ENCODE measurements at regions not wholly inside any gene's neighbourhood (a gene's known extent, or its start where the extent isn't known, plus 50 kb on each side); places are given as distances from the start of the nearest gene placed in this dataset.

DNA sequence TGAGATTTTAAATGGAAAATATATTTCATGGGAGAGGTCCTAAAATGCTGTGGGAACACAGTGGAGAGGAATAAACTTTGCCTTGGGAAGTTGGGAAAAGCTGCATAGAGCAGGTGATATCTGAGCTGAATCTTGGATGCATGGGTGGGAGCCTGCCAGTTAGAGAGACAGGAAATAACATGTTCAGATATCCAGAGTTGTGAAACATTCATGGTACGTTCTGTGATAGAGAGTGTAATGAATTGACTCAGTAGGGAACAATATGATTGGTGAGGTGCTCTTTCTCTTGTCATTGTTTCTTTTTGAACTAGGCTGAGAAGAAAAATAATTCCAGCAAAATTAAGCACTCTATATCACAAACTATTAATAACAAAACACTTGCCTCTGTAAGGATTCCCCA is 72.8 kb downstream of the RPS12 start:
- Histone ChIP-seq H3F3A (ENCODE audit: low read depth) (no peaks in the 10 kb centered on the region), H3K4me2 (ENCODE audit: low read depth, low read length, poor library complexity, severe bottlenecking) (no peak overlapping the region), H2AFZ (ENCODE audit: low read length) (no peak overlapping the region), H3K4me1 (ENCODE audit: insufficient read depth, low read length, poor library complexity, severe bottlenecking) (no peaks in the 10 kb centered on the region), H3K36me3 (ENCODE audit: insufficient read depth, low read length) (no peaks in the 10 kb centered on the region), H3K4me3 (ENCODE audit: low read length, poor library complexity, severe bottlenecking) (no peak overlapping the region), H3K79me2 (ENCODE audit: insufficient read depth, low read length) (no peaks in the 10 kb centered on the region), H3K9ac (ENCODE audit: low read depth, low read length, poor library complexity, severe bottlenecking) (no peak overlapping the region), H3K9me3 (ENCODE audit: insufficient read depth, low read depth, low read length) (no peaks in the 10 kb centered on the region), H3K9me2 (replicated peaks; ENCODE audit: low read depth, low read length) (no peaks in the 10 kb centered on the region), H3K27me3 (ENCODE audit: insufficient read depth, low read length, poor library complexity, severe bottlenecking) (no peaks in the 10 kb centered on the region), H4K20me1 (ENCODE audit: insufficient read depth, low read length, poor library complexity, severe bottlenecking) (no peaks in the 10 kb centered on the region)
- no peak for TF ChIP-seq EZH2phosphoT487 (IDR thresholded peaks at IDR 0.05; ENCODE audit: borderline replicate concordance)
- TF ChIP-seq, protein P1, sequence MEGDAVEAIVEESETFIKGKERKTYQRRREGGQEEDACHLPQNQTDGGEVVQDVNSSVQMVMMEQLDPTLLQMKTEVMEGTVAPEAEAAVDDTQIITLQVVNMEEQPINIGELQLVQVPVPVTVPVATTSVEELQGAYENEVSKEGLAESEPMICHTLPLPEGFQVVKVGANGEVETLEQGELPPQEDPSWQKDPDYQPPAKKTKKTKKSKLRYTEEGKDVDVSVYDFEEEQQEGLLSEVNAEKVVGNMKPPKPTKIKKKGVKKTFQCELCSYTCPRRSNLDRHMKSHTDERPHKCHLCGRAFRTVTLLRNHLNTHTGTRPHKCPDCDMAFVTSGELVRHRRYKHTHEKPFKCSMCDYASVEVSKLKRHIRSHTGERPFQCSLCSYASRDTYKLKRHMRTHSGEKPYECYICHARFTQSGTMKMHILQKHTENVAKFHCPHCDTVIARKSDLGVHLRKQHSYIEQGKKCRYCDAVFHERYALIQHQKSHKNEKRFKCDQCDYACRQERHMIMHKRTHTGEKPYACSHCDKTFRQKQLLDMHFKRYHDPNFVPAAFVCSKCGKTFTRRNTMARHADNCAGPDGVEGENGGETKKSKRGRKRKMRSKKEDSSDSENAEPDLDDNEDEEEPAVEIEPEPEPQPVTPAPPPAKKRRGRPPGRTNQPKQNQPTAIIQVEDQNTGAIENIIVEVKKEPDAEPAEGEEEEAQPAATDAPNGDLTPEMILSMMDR (conservative IDR thresholded peaks at IDR 0.05; ENCODE audit: low read length), result no peak

DNA sequence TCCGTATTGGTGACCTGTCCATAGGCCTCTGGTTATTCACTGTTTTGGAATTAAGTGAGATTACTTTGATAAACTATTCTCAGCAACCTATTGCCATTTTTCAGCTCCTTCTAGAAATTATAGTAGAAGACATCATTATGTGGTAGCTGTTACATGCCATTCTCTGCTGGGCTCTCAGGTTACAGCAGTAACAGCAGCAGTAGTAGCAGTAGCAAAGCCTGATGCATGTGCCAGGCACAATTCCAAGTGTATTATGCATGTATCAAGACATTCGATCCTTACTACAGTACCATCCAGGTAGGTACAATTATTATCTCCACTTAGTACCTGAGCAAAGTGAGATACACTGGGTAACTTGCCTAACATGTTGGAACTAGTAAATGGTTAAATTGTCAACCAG is 74.3 kb downstream of the RPS12 start:
- H3K4me3 ChIP-seq (ENCODE audit: low read length, poor library complexity, severe bottlenecking), result no peak overlapping the region
- no peaks in the 10 kb centered on the region for H3K36me3 ChIP-seq (ENCODE audit: insufficient read depth, low read length)
- TF ChIP-seq, protein P1 (conservative IDR thresholded peaks at IDR 0.05; ENCODE audit: low read length), result no peak
- TF ChIP-seq EZH2phosphoT487 (IDR thresholded peaks at IDR 0.05; ENCODE audit: borderline replicate concordance), result no peak

DNA sequence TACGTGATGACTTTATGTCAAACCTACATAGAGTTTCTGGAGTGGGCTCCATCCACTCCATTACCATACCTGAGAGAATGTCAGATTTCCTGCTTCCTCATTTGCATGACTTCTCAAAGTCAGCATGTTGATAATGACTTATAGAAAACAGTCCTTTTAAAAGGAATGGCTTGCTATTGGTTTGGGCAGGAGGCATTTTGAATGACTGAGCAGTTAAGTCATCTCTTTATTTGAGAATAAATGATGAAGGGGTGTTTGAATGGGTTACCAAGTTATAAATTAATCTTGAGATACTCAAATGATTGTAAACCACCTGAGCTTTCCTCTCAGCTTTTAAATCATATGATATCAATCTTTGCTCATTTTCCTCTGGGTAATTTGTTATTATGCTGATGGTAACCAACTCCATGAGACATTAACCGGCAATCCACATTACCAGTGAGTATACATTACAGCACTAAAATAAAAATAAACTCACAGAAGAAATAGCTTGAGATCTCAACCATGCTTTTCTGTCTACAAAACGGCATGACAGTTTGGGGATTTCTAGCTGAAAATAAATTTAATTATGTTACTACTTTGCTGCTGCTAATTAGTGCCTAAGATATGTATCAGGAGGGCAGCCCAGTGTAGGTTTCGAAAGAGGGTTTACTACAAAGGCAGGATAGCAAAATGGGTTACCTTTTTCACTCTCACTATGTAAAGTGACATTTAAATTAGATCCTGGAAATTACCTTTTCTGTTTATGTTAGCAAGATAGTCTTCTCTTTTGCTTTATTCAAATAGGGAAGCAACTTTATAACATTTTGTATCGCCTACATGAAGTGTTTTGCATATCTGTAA is 78.8 kb downstream of the RPS12 start:
- H4K20me1 ChIP-seq (ENCODE audit: insufficient read depth, low read length, poor library complexity, severe bottlenecking), result no peaks in the 10 kb centered on the region
- no peaks in the 10 kb centered on the region for H3K36me3 ChIP-seq (ENCODE audit: insufficient read depth, low read length)
- TF ChIP-seq, protein P1 (conservative IDR thresholded peaks at IDR 0.05; ENCODE audit: low read length), result no peak
- TF ChIP-seq EZH2phosphoT487 (IDR thresholded peaks at IDR 0.05; ENCODE audit: borderline replicate concordance), result no peak
- H3K79me2 ChIP-seq (ENCODE audit: insufficient read depth, low read length), result no peaks in the 10 kb centered on the region
- no peaks in the 10 kb centered on the region for H3K9me2 ChIP-seq (replicated peaks; ENCODE audit: low read depth, low read length)
- H3K4me1 ChIP-seq (ENCODE audit: insufficient read depth, low read length, poor library complexity, severe bottlenecking), result no peaks in the 10 kb centered on the region
- H3F3A ChIP-seq (ENCODE audit: low read depth), result no peaks in the 10 kb centered on the region
- H3K9ac ChIP-seq (ENCODE audit: low read depth, low read length, poor library complexity, severe bottlenecking), result no peak overlapping the region
- no peak overlapping the region for H3K4me3 ChIP-seq (ENCODE audit: low read length, poor library complexity, severe bottlenecking)
- no peak overlapping the region for H2AFZ ChIP-seq (ENCODE audit: low read length)
- no peaks in the 10 kb centered on the region for H3K27me3 ChIP-seq (ENCODE audit: insufficient read depth, low read length, poor library complexity, severe bottlenecking)
- H3K4me2 ChIP-seq (ENCODE audit: low read depth, low read length, poor library complexity, severe bottlenecking), result no peak overlapping the region
- H3K9me3 ChIP-seq (ENCODE audit: insufficient read depth, low read depth, low read length), result no peaks in the 10 kb centered on the region

More for the DNA sequence above, 74.3 kb downstream of the RPS12 start:
- no peak overlapping the region for H2AFZ ChIP-seq (ENCODE audit: low read length)
- H3K9ac ChIP-seq (ENCODE audit: low read depth, low read length, poor library complexity, severe bottlenecking), result no peak overlapping the region
- H3K27me3 ChIP-seq (ENCODE audit: insufficient read depth, low read length, poor library complexity, severe bottlenecking), result no peaks in the 10 kb centered on the region
- H3F3A ChIP-seq (ENCODE audit: low read depth), result no peaks in the 10 kb centered on the region
- H3K9me2 ChIP-seq (replicated peaks; ENCODE audit: low read depth, low read length), result no peaks in the 10 kb centered on the region
- H3K4me1 ChIP-seq (ENCODE audit: insufficient read depth, low read length, poor library complexity, severe bottlenecking), result no peaks in the 10 kb centered on the region
- H3K9me3 ChIP-seq (ENCODE audit: insufficient read depth, low read depth, low read length), result no peaks in the 10 kb centered on the region
- no peaks in the 10 kb centered on the region for H3K79me2 ChIP-seq (ENCODE audit: insufficient read depth, low read length)
- no peak overlapping the region for H3K4me2 ChIP-seq (ENCODE audit: low read depth, low read length, poor library complexity, severe bottlenecking)
- no peaks in the 10 kb centered on the region for H4K20me1 ChIP-seq (ENCODE audit: insufficient read depth, low read length, poor library complexity, severe bottlenecking)

Data from Loucy (cell line).